ENCODE measurements at regions not wholly inside any gene's neighbourhood (a gene's known extent, or its start where the extent isn't known, plus 50 kb on each side); places are given as distances from the start of the nearest gene placed in this dataset.
"Not testable (repeated sequence)": the region's sequence is repeated elsewhere in the genome, so short reads cannot be mapped to it uniquely, and the experiment has no call there.

- no peak for DNase-seq (ENCODE audit: low spot score)
These were observed 200.8 kb upstream of the MEF2C start for GRCh38 chr5:89083791-89084190.

GRCh38 chr5:89081360-89081759, 198.4 kb upstream of the MEF2C start:
- DNase-seq (ENCODE audit: low spot score) = no peak

GRCh38 chr5:89080467-89081116, 197.6 kb upstream of the MEF2C start:
- DNase-seq (ENCODE audit: low spot score) = no peak

- DNase-seq (ENCODE audit: low spot score) = no peak
These were observed 190.1 kb upstream of the MEF2C start for GRCh38 chr5:89072842-89073672.

- DNase-seq (ENCODE audit: low spot score) = no peak
These were observed 189.0 kb upstream of the MEF2C start for GRCh38 chr5:89071941-89072331.

- DNase-seq (ENCODE audit: low spot score) = no peak
These were observed 188.3 kb upstream of the MEF2C start for GRCh38 chr5:89071101-89071940.

GRCh38 chr5:89069591-89069990, 186.6 kb upstream of the MEF2C start:
- DNase-seq (ENCODE audit: low spot score) = no peak

- DNase-seq (ENCODE audit: low spot score) = no peak
These were observed 184.4 kb upstream of the MEF2C start for GRCh38 chr5:89067362-89067761.

GRCh38 chr5:89065919-89066318, 182.9 kb upstream of the MEF2C start:
- no peak for DNase-seq (ENCODE audit: low spot score)

GRCh38 chr5:89064736-89065135, 181.8 kb upstream of the MEF2C start:
- DNase-seq (ENCODE audit: low spot score) = no peak

- no peak for DNase-seq (ENCODE audit: low spot score)
These were observed 181.1 kb upstream of the MEF2C start for GRCh38 chr5:89064054-89064453.

- no peak for DNase-seq (ENCODE audit: low spot score)
These were observed 177.8 kb upstream of the MEF2C start for GRCh38 chr5:89060768-89061167.

- DNase-seq (ENCODE audit: low spot score) = no peak
These were observed 176.3 kb upstream of the MEF2C start for GRCh38 chr5:89059274-89059673.

- no peak for DNase-seq (ENCODE audit: low spot score)
These were observed 172.7 kb upstream of the MEF2C start for GRCh38 chr5:89055695-89056085.

GRCh38 chr5:89055015-89055694, 172.2 kb upstream of the MEF2C start:
- DNase-seq (ENCODE audit: low spot score) = no peak

- no peak for DNase-seq (ENCODE audit: low spot score)
These were observed 170.6 kb upstream of the MEF2C start for GRCh38 chr5:89053547-89053946.

- not testable (repeated sequence) for DNase-seq (ENCODE audit: low spot score)
These were observed 167.1 kb upstream of the MEF2C start for GRCh38 chr5:89050062-89050461.

GRCh38 chr5:89047571-89047970, 164.6 kb upstream of the MEF2C start:
- DNase-seq (ENCODE audit: low spot score) = no peak

- DNase-seq (ENCODE audit: low spot score) = no peak
These were observed 162.2 kb upstream of the MEF2C start for GRCh38 chr5:89045216-89045615.

- no peak for DNase-seq (ENCODE audit: low spot score)
These were observed 161.8 kb upstream of the MEF2C start for GRCh38 chr5:89044674-89045200.

- no peak for DNase-seq (ENCODE audit: low spot score)
These were observed 160.7 kb upstream of the MEF2C start for GRCh38 chr5:89043676-89044075.

- DNase-seq (ENCODE audit: low spot score) = no peak
These were observed 159.8 kb upstream of the MEF2C start for GRCh38 chr5:89042746-89043145.
